Mucosa of descending colon (tissue), 3 donors: ENCODE measurements at regions not wholly inside any gene's neighbourhood (a gene's known extent, or its start where the extent isn't known, plus 50 kb on each side); places are given as distances from the start of the nearest gene placed in this dataset.

ENCODE experiments used
- ATAC-seq: fragments of 200-7000 bp; cut with Tn5 transposase; one replicate; pipeline ENCODE4 v1.9.1; 2020; ENCODE audit warnings: mild to moderate bottlenecking, moderate library complexity
- DNase-seq, 3 donors: peaks; one replicate each; pipeline ENCODE4 v3.0.0-alpha.2; 2020
- H3K36me3 ChIP-seq: fragments of 200-600 bp; one replicate; pipeline ENCODE4 v1.8.0; 2021; ENCODE audit warnings: low read depth, mild to moderate bottlenecking
- H3K4me1 ChIP-seq: fragments of 200-600 bp; one replicate; pipeline ENCODE4 v1.8.0; 2021; ENCODE audit warnings: low read depth, mild to moderate bottlenecking
- H3K4me3 ChIP-seq: fragments of 200-600 bp; one replicate; pipeline ENCODE4 v1.8.0; 2021; ENCODE audit warnings: mild to moderate bottlenecking
- H3K9me3 ChIP-seq: fragments of 200-600 bp; one replicate; pipeline ENCODE4 v1.8.0; 2021; ENCODE audit warnings: mild to moderate bottlenecking
- intact Hi-C, 2 donors: fragments of 100-400 bp; cut with DNase I in 1 of 2; cut with micrococcal nuclease in 1 of 2; formaldehyde crosslinking; loops; one replicate each; pipeline versions ENCODE4 v1.11.0 to v1.11.1; 2022; cut with DNase I, micrococcal nuclease
- TF ChIP-seq, protein P1 (sequence below): fragments of 200-600 bp; IDR thresholded peaks from one replicate; pipeline ENCODE4 v1.8.0; 2022; ENCODE audit warnings: antibody characterized with exemption, mild to moderate bottlenecking
- donor health status: DM: no; HTN: no; CAD: no; lungs with moderate emphysema.
- donor health status: DM: no; HTN: no; CAD: no.
- donor health status: DM: no; HTN: yes; CAD: no.

DNA sequence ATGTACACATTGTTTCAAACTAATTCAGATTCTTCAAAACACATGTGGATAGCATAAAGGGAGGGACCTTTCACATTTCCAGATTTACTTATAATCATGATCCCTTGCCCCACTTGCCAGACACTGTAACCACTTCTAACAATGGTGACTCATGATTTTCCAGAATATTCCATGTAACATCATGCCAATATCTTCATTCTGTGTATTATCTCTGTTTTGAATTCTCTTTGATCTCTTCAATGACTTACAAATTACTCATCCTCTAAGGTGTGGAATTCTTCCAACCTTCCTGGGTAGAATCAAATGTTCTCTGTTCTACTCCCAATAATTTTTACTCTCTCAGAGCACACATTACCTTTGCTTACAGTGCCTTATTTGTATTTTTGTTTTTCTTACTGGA, 517.1 kb downstream of the PCDH7 start:
- Histone ChIP-seq H3K36me3 (no peaks in the 10 kb centered on the region), H3K4me1 (no peaks in the 10 kb centered on the region), H3K9me3 (no peaks in the 10 kb centered on the region), H3K4me3 (no peak overlapping the region)
- ATAC-seq (no peak), DNase-seq (no peak)
- TF ChIP-seq, protein P1, sequence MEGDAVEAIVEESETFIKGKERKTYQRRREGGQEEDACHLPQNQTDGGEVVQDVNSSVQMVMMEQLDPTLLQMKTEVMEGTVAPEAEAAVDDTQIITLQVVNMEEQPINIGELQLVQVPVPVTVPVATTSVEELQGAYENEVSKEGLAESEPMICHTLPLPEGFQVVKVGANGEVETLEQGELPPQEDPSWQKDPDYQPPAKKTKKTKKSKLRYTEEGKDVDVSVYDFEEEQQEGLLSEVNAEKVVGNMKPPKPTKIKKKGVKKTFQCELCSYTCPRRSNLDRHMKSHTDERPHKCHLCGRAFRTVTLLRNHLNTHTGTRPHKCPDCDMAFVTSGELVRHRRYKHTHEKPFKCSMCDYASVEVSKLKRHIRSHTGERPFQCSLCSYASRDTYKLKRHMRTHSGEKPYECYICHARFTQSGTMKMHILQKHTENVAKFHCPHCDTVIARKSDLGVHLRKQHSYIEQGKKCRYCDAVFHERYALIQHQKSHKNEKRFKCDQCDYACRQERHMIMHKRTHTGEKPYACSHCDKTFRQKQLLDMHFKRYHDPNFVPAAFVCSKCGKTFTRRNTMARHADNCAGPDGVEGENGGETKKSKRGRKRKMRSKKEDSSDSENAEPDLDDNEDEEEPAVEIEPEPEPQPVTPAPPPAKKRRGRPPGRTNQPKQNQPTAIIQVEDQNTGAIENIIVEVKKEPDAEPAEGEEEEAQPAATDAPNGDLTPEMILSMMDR = no peak
- intact Hi-C loops = no loop called here

DNA sequence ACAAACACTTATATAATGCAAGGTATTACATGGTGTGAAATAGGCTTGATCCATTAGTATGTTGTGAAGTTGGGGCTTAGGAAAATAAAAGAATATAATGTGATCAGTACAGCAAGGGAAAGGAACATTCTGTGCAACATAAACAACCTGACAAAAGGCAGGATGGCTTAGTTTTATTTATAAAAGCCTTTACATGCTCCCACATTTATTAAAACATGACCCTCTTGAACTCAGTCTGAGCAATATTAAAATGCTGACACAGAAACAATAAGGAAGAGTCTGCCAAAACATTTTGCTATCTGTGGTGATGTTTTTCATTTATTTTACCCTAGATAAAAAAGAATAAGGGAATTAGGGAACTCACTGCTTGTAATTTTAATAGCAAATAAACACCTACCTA, 519.7 kb downstream of the PCDH7 start:
- ATAC-seq (no peak), DNase-seq (no peak)
- Histone ChIP-seq H3K4me1 (no peaks in the 10 kb centered on the region), H3K9me3 (no peaks in the 10 kb centered on the region), H3K4me3 (no peak overlapping the region), H3K36me3 (no peaks in the 10 kb centered on the region)
- intact Hi-C loops = no loop called here
- TF ChIP-seq, protein P1 = no peak

DNA sequence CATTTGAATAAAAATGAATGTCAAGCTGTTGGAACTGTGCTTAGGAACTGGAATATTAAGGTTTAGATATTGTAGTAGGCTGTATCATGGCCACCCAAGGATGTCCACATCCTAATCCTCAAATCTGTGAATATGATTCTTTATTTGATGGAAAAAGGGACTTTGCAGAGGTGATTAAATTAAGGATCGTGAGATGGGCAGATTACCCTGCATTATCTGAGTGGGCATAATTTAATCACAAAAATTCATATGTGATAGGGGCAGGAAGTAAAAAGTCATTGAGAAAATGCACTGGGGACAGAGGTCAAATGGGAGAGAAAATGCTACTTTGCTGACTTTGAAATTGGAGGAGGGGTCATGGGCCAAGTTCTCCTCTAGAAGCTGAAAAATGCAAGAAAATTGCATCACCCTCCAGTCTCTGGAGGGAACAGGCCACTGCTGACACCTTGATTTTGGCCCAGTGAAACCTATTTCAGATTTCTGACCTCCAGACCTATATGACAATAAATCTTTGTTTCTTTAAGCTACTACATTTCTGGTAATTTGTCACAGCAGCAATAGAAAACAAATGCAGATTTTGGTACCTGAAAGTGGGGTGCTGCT, 521.4 kb downstream of the PCDH7 start:
- H3K36me3 ChIP-seq = no peaks in the 10 kb centered on the region
- no peak for ATAC-seq
- TF ChIP-seq, protein P1 = no peak
- intact Hi-C loops = no loop called here
- H3K4me1 ChIP-seq = no peaks in the 10 kb centered on the region
- no peaks in the 10 kb centered on the region for H3K9me3 ChIP-seq
- no peak overlapping the region for H3K4me3 ChIP-seq
- DNase-seq = no peak

DNA sequence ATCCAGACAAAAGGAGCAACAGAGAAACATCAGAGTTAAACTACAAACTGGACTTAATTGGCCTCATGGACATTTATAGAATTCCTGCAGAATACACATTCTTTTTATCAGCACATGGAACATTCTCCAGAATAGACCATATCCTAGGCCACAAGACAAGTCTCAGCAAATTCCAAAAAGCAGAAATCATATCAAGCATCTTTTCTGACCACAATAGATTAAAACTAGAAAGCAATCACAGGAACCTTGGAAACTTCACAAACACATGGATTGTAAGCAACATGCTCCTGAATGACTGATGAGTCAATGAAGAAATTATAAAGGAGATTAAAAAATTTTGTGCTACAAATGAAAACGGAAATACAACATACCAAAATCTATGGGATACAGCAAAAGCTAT, 526.7 kb downstream of the PCDH7 start:
- intact Hi-C loops = no loop called here
- H3K36me3 ChIP-seq = no peaks in the 10 kb centered on the region
- no peaks in the 10 kb centered on the region for H3K9me3 ChIP-seq
- no peak overlapping the region for H3K4me3 ChIP-seq
- no peak for ATAC-seq
- no peak for DNase-seq
- TF ChIP-seq, protein P1 = no peak
- H3K4me1 ChIP-seq = no peaks in the 10 kb centered on the region

DNA sequence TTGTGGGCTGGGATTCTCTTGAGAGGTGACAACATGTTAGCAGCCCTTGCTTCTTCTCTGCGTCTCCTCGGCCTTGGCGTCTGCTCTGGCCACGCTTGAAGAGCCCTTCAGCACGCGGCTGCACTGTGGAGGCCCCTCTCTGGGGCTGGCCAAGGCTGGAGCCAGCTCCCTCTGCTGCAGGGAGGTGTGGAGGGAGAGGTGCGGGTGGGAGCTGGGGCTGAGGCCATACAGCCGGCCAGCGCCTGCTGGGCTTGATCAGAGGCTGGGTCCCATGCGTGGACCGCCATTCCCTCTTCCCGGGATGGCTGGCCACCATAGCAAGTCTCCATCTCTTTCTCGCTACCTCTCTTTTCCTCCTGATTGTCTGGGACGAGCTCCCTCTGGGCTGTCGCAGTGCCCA, 539.0 kb downstream of the PCDH7 start:
- no peak for DNase-seq
- Histone ChIP-seq H3K4me1 (no peaks in the 10 kb centered on the region), H3K9me3 (no peaks in the 10 kb centered on the region)

More for the DNA sequence above, 539.0 kb downstream of the PCDH7 start:
- H3K36me3 ChIP-seq = no peaks in the 10 kb centered on the region
- intact Hi-C loops = no loop called here
- no peak for ATAC-seq
- TF ChIP-seq, protein P1 = no peak
- no peak overlapping the region for H3K4me3 ChIP-seq
